NB4 (cell line): ENCODE measurements at regions not wholly inside any gene's neighbourhood (a gene's known extent, or its start where the extent isn't known, plus 50 kb on each side); places are given as distances from the start of the nearest gene placed in this dataset.

Source experiments
- MAX ChIP-seq: IDR thresholded peaks from 2 replicates; pipeline ENCODE4 v1.6.1; 2011; ENCODE audit warnings: low read depth, low read length
- POLR2A ChIP-seq: IDR thresholded peaks from 2 replicates; pipeline ENCODE4 v1.6.1; 2011; ENCODE audit warnings: mild to moderate bottlenecking; ENCODE audit not compliant: insufficient read length; ENCODE audit errors: extremely low read depth
- TF ChIP-seq, protein P1 (sequence below): IDR thresholded peaks from one replicate; pipeline ENCODE4 v1.5.1; 2012; ENCODE audit warnings: low read depth, low read length

DNA sequence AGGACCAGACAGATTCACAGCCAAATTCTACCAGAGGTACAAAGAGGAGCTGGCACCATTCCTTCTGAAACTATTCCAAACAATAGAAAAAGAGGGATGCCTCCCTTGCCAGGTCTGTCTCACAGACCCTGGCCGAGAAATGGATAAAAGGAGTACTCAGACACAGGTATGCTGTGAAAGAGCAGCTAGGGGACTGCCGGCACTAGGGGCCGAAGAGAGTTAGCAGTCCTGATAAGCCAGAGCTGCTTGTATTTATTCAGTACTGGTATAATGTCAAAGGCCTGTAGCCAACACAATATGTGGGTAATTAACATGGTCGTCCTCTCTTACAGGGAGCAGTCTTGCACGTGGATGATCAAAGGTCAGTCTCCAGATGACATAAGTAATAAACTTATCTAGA, 1042.1 kb upstream of the LCORL start:
- TF ChIP-seq, protein P1, sequence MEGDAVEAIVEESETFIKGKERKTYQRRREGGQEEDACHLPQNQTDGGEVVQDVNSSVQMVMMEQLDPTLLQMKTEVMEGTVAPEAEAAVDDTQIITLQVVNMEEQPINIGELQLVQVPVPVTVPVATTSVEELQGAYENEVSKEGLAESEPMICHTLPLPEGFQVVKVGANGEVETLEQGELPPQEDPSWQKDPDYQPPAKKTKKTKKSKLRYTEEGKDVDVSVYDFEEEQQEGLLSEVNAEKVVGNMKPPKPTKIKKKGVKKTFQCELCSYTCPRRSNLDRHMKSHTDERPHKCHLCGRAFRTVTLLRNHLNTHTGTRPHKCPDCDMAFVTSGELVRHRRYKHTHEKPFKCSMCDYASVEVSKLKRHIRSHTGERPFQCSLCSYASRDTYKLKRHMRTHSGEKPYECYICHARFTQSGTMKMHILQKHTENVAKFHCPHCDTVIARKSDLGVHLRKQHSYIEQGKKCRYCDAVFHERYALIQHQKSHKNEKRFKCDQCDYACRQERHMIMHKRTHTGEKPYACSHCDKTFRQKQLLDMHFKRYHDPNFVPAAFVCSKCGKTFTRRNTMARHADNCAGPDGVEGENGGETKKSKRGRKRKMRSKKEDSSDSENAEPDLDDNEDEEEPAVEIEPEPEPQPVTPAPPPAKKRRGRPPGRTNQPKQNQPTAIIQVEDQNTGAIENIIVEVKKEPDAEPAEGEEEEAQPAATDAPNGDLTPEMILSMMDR = no peak
- no peak for TF ChIP-seq POLR2A
- TF ChIP-seq MAX = no peak
